ENCODE measurements at regions not wholly inside any gene's neighbourhood (a gene's known extent, or its start where the extent isn't known, plus 50 kb on each side); places are given as distances from the start of the nearest gene placed in this dataset.

- Histone ChIP-seq H3K27ac (no peak overlapping the region), H3K4me1 (no peaks in the 10 kb centered on the region), H3K27me3 (no peaks in the 10 kb centered on the region), H3K9me3 (no peaks in the 10 kb centered on the region), H3K36me3 (no peaks in the 10 kb centered on the region), H3K4me3 (no peak overlapping the region)
- intact Hi-C loops (cut with DNase I; ENCODE audit: low total_unique reads), result no loop called here
- TF ChIP-seq CTCF (IDR thresholded peaks at IDR 0.05), result no peak
- no peak for DNase-seq
Observed at GRCh38 chr5:61878471-61878870, 427.5 kb upstream of the KIF2A start.

- Histone ChIP-seq H3K4me3 (no peak overlapping the region), H3K27ac (no peak overlapping the region), H3K9me3 (no peaks in the 10 kb centered on the region), H3K4me1 (no peaks in the 10 kb centered on the region), H3K27me3 (no peaks in the 10 kb centered on the region), H3K36me3 (no peaks in the 10 kb centered on the region)
- intact Hi-C loops (cut with DNase I; ENCODE audit: low total_unique reads), result no loop called here
- no peak for TF ChIP-seq CTCF (IDR thresholded peaks at IDR 0.05)
- DNase-seq, result no peak
Observed at GRCh38 chr5:61881821-61882487, 424.1 kb upstream of the KIF2A start.

- TF ChIP-seq CTCF (IDR thresholded peaks at IDR 0.05), result no peak
- Histone ChIP-seq H3K27ac (no peak overlapping the region), H3K36me3 (no peaks in the 10 kb centered on the region), H3K4me3 (no peak overlapping the region), H3K4me1 (no peaks in the 10 kb centered on the region), H3K9me3 (no peaks in the 10 kb centered on the region), H3K27me3 (no peaks in the 10 kb centered on the region)
- no peak for DNase-seq
- intact Hi-C loops (cut with DNase I; ENCODE audit: low total_unique reads), result no loop called here
Observed at GRCh38 chr5:61882901-61883500, 423.0 kb upstream of the KIF2A start.

GRCh38 chr5:61884252-61884855, 421.7 kb upstream of the KIF2A start:
- peaks cover 0 to 5% (median 0%) of the 10 kb centered on the region in 3 donors for H3K9me3 ChIP-seq
- no peak for DNase-seq
- no peaks in the 10 kb centered on the region for H3K4me1 ChIP-seq
- no peak for TF ChIP-seq CTCF (IDR thresholded peaks at IDR 0.05)
- intact Hi-C loops (cut with DNase I; ENCODE audit: low total_unique reads), result no loop called here
- no peaks in the 10 kb centered on the region for H3K27me3 ChIP-seq
- H3K27ac ChIP-seq, result no peak overlapping the region
- no peak overlapping the region for H3K4me3 ChIP-seq
- H3K36me3 ChIP-seq, result no peaks in the 10 kb centered on the region

- Histone ChIP-seq H3K36me3 (no peaks in the 10 kb centered on the region), H3K4me1 (no peaks in the 10 kb centered on the region), H3K27ac (no peak overlapping the region), H3K4me3 (no peak overlapping the region), H3K27me3 (no peaks in the 10 kb centered on the region), H3K9me3 (peaks cover 0 to 6% (median 0%) of the 10 kb centered on the region in 3 donors)
- no peak for DNase-seq
- intact Hi-C loops (cut with DNase I; ENCODE audit: low total_unique reads), result no loop called here
- no peak for TF ChIP-seq CTCF (IDR thresholded peaks at IDR 0.05)
Observed at GRCh38 chr5:61886214-61886613, 419.8 kb upstream of the KIF2A start.
